K562 (cell line): ENCODE measurements at regions not wholly inside any gene's neighbourhood (a gene's known extent, or its start where the extent isn't known, plus 50 kb on each side); places are given as distances from the start of the nearest gene placed in this dataset.
A peak's percentile ranks its signal among the peaks of the same experiment; 100 is the strongest.

Source experiments
- BACH1 ChIP-seq: fragments of 200-800 bp; sonication (Bioruptor generic); IDR thresholded peaks from 2 replicates; pipeline ENCODE4 v1.6.1; 2016; ENCODE audit warnings: missing genetic modification characterization, missing compliant biosample characterization
- CBX3 ChIP-seq, 2 experiments: IDR thresholded peaks; 1 replicate in 1 of 2; 2 replicates in 1 of 2; pipeline ENCODE4 v1.6.1; 2012; ENCODE audit warnings: inconsistent platforms in 2 of 2, low read length in 2 of 2, borderline replicate concordance in 1 of 2, control low read depth in 1 of 2
- CREM ChIP-seq: IDR thresholded peaks from 2 replicates; pipeline ENCODE4 v1.6.1; 2014; ENCODE audit warnings: antibody characterized with exemption, low read depth
- CXXC5 ChIP-seq: fragments of 250-450 bp; sonication (Bioruptor Pico); IDR thresholded peaks from 2 replicates; pipeline ENCODE4 v1.8.0; 2022; ENCODE audit warnings: inconsistent platforms, mild to moderate bottlenecking, moderate library complexity
- E2F8 ChIP-seq: fragments of 450-650 bp; IDR thresholded peaks from 2 replicates; pipeline ENCODE4 v1.7.1; 2018; ENCODE audit warnings: mild to moderate bottlenecking, low read depth; ENCODE audit not compliant: partially characterized antibody
- EHMT2 ChIP-seq: fragments of 450-650 bp; IDR thresholded peaks from 2 replicates; pipeline ENCODE4 v1.6.1; 2018; ENCODE audit warnings: antibody characterized with exemption
- FOXM1 ChIP-seq, 2 experiments: fragments of 450-650 bp in 1 of 2; sonication (generic) in 1 of 2; formaldehyde crosslinking in 1 of 2; IDR thresholded peaks; 2 replicates each; pipeline versions ENCODE4 v1.6.1 to v1.9.0; 2017 to 2022; ENCODE audit warnings: low read depth in 2 of 2, mild to moderate bottlenecking in 2 of 2, missing genetic modification reagents in 1 of 2, moderate library complexity in 1 of 2
- ID3 ChIP-seq, 2 experiments: fragments of 250-450 bp in 1 of 2; fragments of 450-650 bp in 1 of 2; sonication (Bioruptor Pico) in 1 of 2; IDR thresholded peaks; 2 replicates each; pipeline versions ENCODE4 v1.6.1 to v1.8.0; 2016 to 2021; ENCODE audit warnings: mild to moderate bottlenecking in 2 of 2, moderate library complexity in 2 of 2, missing compliant biosample characterization in 1 of 2, missing genetic modification characterization in 1 of 2
- PHF21A ChIP-seq: fragments of 450-650 bp; IDR thresholded peaks from 2 replicates; pipeline ENCODE4 v1.6.1; 2017; ENCODE audit warnings: low read depth, borderline replicate concordance
- PRDM10 ChIP-seq: fragments of 450-650 bp; IDR thresholded peaks from 2 replicates; pipeline ENCODE4 v1.6.1; 2018; ENCODE audit not compliant: partially characterized antibody
- SMARCA4 ChIP-seq: fragments of 450-650 bp; IDR thresholded peaks from 2 replicates; pipeline ENCODE4 v1.6.1; 2016
- SRF ChIP-seq, 2 experiments: fragments of 250-450, 450-650 bp in 1 of 2; sonication (Bioruptor Pico) in 1 of 2; sonication (generic) in 1 of 2; formaldehyde crosslinking; IDR thresholded peaks; 2 replicates each; pipeline versions ENCODE4 v1.5.0 to v1.5.1; 2020 to 2022; ENCODE audit warnings: mild to moderate bottlenecking in 1 of 2, missing genetic modification reagents in 1 of 2
- TARDBP ChIP-seq: fragments of 450-650 bp; IDR thresholded peaks from 2 replicates; pipeline ENCODE4 v1.6.1; 2016
- U2AF2 ChIP-seq: fragments of 200-400 bp; formaldehyde crosslinking; optimal IDR thresholded peaks from 2 replicates; pipeline ENCODE3; 2017; ENCODE audit warnings: low read depth, mild to moderate bottlenecking, low read length
- ZNF395 ChIP-seq: fragments of 200-800 bp; sonication (Bioruptor generic); IDR thresholded peaks from 2 replicates; pipeline ENCODE4 v1.6.1; 2017; ENCODE audit warnings: missing genetic modification characterization, missing compliant biosample characterization
- ZNF584 ChIP-seq: fragments of 200-800 bp; sonication (Bioruptor generic); IDR thresholded peaks from 2 replicates; pipeline ENCODE4 v1.6.1; 2016; ENCODE audit warnings: low read depth, mild to moderate bottlenecking, missing genetic modification characterization, missing compliant biosample characterization
- ZNF589 ChIP-seq: fragments of 200-800 bp; sonication (Bioruptor generic); IDR thresholded peaks from 2 replicates; pipeline ENCODE4 v1.6.1; 2016; ENCODE audit warnings: low read depth, missing genetic modification characterization, missing compliant biosample characterization
- ZNF76 ChIP-seq: fragments of 250-450 bp; sonication (Bioruptor Pico); IDR thresholded peaks from 2 replicates; pipeline ENCODE4 v1.4.0; 2020; ENCODE audit warnings: mild to moderate bottlenecking, moderate library complexity, borderline replicate concordance
- ZNF764 ChIP-seq: fragments of 250-450 bp; sonication (Bioruptor Pico); IDR thresholded peaks from 2 replicates; pipeline ENCODE4 v1.4.0; 2020; ENCODE audit warnings: low read depth, mild to moderate bottlenecking, moderate library complexity

- peak; percentile 67; the same call in 1 of the 2 replicates for TF ChIP-seq ZNF395 (CRISPR knock-in tag)
- TF ChIP-seq U2AF2, result no peak
- TF ChIP-seq SRF (CRISPR knock-in tag; IDR thresholded peaks at IDR 0.05), result 0 out of 4 replicates have a peak, but pooled peaks of 1 of the 2 experiments have one; percentile 22
- TF ChIP-seq EHMT2, result peak; percentile 71; the same call in 1 of the 2 replicates
- TF ChIP-seq ZNF764 (CRISPR knock-in tag), result no peak
- TF ChIP-seq FOXM1 (IDR thresholded peaks at IDR 0.05; ENCODE audit: low read depth), result peak; percentile 83
- no peak for TF ChIP-seq FOXM1 (CRISPR knock-in tag; IDR thresholded peaks at IDR 0.05; ENCODE audit: low read depth)
- TF ChIP-seq TARDBP, result peak; percentile 61
- peak; percentile 67 for TF ChIP-seq CREM
- TF ChIP-seq CXXC5 (CRISPR knock-in tag), result peak; percentile 64
- no peak for TF ChIP-seq E2F8
- TF ChIP-seq ID3 (CRISPR knock-in tag; IDR thresholded peaks at IDR 0.05), result no peak
- TF ChIP-seq ID3 (tag; IDR thresholded peaks at IDR 0.05), result no peak
- TF ChIP-seq ZNF589 (CRISPR knock-in tag), result peak; percentile 85
- peak; percentile 66; the same call in 1 of the 2 replicates for TF ChIP-seq ZNF76 (CRISPR knock-in tag)
- peak; percentile 99 for TF ChIP-seq SMARCA4
- TF ChIP-seq PRDM10, result peak; percentile 30
- TF ChIP-seq ZNF584, result peak; percentile 69; the same call in 1 of the 2 replicates
- TF ChIP-seq CBX3 (IDR thresholded peaks at IDR 0.05; ENCODE audit: borderline replicate concordance in 1 of 2, low read length in 2 of 2), result peak in 1 of 2 experiments; percentile 66; a peak in 1 of 3 replicates
- TF ChIP-seq PHF21A, result 0 out of 2 replicates have a peak, but pooled peaks have one; percentile 12
- peak; percentile 37; the same call in 1 of the 2 replicates for TF ChIP-seq BACH1
Measured at GRCh38 chr2:17122887-17123501, 395.2 kb downstream of the RAD51AP2 start (continued).
